ENCODE measurements at regions not wholly inside any gene's neighbourhood (a gene's known extent, or its start where the extent isn't known, plus 50 kb on each side); places are given as distances from the start of the nearest gene placed in this dataset.

GRCh38 chr4:53785996-53786395 lies 194.7 kb upstream of the LNX1 start:
- TF ChIP-seq, protein P1, sequence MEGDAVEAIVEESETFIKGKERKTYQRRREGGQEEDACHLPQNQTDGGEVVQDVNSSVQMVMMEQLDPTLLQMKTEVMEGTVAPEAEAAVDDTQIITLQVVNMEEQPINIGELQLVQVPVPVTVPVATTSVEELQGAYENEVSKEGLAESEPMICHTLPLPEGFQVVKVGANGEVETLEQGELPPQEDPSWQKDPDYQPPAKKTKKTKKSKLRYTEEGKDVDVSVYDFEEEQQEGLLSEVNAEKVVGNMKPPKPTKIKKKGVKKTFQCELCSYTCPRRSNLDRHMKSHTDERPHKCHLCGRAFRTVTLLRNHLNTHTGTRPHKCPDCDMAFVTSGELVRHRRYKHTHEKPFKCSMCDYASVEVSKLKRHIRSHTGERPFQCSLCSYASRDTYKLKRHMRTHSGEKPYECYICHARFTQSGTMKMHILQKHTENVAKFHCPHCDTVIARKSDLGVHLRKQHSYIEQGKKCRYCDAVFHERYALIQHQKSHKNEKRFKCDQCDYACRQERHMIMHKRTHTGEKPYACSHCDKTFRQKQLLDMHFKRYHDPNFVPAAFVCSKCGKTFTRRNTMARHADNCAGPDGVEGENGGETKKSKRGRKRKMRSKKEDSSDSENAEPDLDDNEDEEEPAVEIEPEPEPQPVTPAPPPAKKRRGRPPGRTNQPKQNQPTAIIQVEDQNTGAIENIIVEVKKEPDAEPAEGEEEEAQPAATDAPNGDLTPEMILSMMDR (IDR thresholded peaks at IDR 0.05; ENCODE audit: poor library complexity), result no peak
- TF ChIP-seq EZH2 (IDR thresholded peaks at IDR 0.05; ENCODE audit: borderline replicate concordance) (no peak), EZH2phosphoT487 (IDR thresholded peaks at IDR 0.05; ENCODE audit: low read depth, severe bottlenecking, unreplicated experiment) (no peak)

Data from hepatocyte (in vitro differentiated cells).